Type B pancreatic cell (in vitro differentiated cells): ENCODE measurements at regions not wholly inside any gene's neighbourhood (a gene's known extent, or its start where the extent isn't known, plus 50 kb on each side); places are given as distances from the start of the nearest gene placed in this dataset.

ENCODE experiments used
- DNase-seq: peaks from one replicate; pipeline ENCODE4 v3.0.0; 2021; ENCODE audit warnings: mixed read lengths; ENCODE audit not compliant: unreplicated experiment; ENCODE audit errors: extremely low spot score
- H3K27ac Mint-ChIP-seq: 2 replicates; pipeline ENCODE4 v1.8.0; 2021; ENCODE audit warnings: mild to moderate bottlenecking, mixed read lengths
- H3K27me3 Mint-ChIP-seq: 2 replicates; pipeline ENCODE4 v1.8.0; 2021; ENCODE audit warnings: mixed read lengths
- H3K36me3 Mint-ChIP-seq: 2 replicates; pipeline ENCODE4 v1.8.0; 2021; ENCODE audit warnings: mixed read lengths
- H3K4me1 Mint-ChIP-seq: one replicate; pipeline ENCODE4 v1.8.0; 2021; ENCODE audit warnings: mixed read lengths; ENCODE audit not compliant: unreplicated experiment
- H3K4me3 Mint-ChIP-seq: 2 replicates; pipeline ENCODE4 v1.8.0; 2021; ENCODE audit warnings: mild to moderate bottlenecking, mixed read lengths
- H3K9me3 Mint-ChIP-seq: 2 replicates; pipeline ENCODE4 v1.8.0; 2021; ENCODE audit warnings: mixed read lengths
- CTCF ChIP-seq: fragments of 200-600 bp; sonication (generic); conservative IDR thresholded peaks from 2 replicates; pipeline ENCODE4 v1.5.0; 2021; ENCODE audit warnings: antibody characterized with exemption, mild to moderate bottlenecking

- no peaks in the 10 kb centered on the region for H3K4me1 Mint-ChIP-seq
- H3K4me3 Mint-ChIP-seq = no peak overlapping the region
- H3K27me3 Mint-ChIP-seq = no peaks in the 10 kb centered on the region
- TF ChIP-seq CTCF = no peak
- H3K36me3 Mint-ChIP-seq = no peaks in the 10 kb centered on the region
- H3K27ac Mint-ChIP-seq = no peak overlapping the region
- no peaks in the 10 kb centered on the region for H3K9me3 Mint-ChIP-seq
- no peak for DNase-seq
Observed at GRCh38 chr20:21982559-21982958, 277.1 kb downstream of the PAX1 start.

DNA sequence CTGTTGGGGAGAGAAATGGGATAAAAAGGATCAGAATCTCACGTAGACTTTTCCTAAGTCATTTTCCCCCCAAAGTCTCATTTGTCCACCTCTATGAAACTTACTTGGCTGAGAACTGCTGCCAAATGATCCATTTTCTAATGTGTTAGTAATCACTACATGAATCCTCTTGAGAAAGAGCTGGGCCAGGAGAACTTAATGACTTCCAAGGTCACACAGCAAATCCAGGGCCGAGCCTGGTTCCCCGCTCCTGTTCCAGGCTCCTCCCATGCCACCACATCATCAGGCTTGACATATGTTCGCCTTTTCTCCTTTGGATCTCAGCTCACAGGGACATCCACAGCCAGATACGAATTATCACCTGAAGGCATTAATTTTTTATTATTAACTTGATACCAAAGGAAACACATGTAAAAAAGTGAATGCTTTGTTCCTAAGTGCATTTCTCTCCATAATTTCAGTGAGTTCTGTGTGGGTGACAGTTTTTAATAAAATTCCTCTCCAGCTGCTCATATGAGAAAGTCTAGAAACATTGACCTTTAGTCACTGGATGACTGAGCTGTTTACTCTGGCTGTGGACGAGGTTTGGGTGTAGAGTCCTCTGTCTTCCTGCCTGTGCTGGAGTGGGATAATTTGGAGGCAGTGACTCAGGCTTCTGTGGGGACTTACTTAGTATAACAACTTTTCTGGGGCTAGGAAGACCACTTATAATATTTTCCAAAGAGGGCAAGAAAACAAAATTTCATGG, 276.3 kb downstream of the PAX1 start:
- Mint-ChIP-seq H3K4me1 (no peaks in the 10 kb centered on the region), H3K27me3 (no peaks in the 10 kb centered on the region), H3K27ac (no peak overlapping the region), H3K36me3 (no peaks in the 10 kb centered on the region), H3K4me3 (no peak overlapping the region), H3K9me3 (no peaks in the 10 kb centered on the region)
- no peak for DNase-seq
- TF ChIP-seq CTCF = no peak

GRCh38 chr20:21981179-21981578, 275.7 kb downstream of the PAX1 start:
- no peak for TF ChIP-seq CTCF
- Mint-ChIP-seq H3K36me3 (no peaks in the 10 kb centered on the region), H3K9me3 (peaks cover 2% of the 10 kb centered on the region), H3K27me3 (no peaks in the 10 kb centered on the region), H3K4me3 (no peak overlapping the region), H3K27ac (no peak overlapping the region), H3K4me1 (no peaks in the 10 kb centered on the region)
- no peak for DNase-seq

DNA sequence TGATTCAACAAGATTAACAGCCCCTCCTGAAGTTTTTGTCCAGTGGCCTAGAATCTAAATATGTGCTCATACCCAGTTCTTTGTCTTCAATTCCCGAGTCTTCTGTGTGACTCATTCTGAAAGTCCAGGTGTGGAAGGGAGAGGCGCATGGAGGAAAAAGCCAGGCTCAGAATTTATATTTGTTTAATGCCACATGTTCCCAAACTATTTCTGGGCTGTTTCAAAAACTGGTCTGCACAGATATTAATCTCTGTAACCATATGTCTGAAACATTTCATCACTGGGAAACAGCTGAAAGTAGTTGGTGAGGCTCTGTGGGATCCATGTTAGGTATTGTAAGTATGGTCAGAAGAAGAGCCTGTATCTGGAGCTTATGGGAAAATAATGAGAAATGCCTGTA, 266.0 kb downstream of the PAX1 start:
- DNase-seq = no peak
- Mint-ChIP-seq H3K4me1 (no peaks in the 10 kb centered on the region), H3K9me3 (peaks cover 7% of the 10 kb centered on the region), H3K27ac (no peak overlapping the region), H3K4me3 (no peak overlapping the region), H3K27me3 (peaks cover 3% of the 10 kb centered on the region), H3K36me3 (no peaks in the 10 kb centered on the region)
- no peak for TF ChIP-seq CTCF

DNA sequence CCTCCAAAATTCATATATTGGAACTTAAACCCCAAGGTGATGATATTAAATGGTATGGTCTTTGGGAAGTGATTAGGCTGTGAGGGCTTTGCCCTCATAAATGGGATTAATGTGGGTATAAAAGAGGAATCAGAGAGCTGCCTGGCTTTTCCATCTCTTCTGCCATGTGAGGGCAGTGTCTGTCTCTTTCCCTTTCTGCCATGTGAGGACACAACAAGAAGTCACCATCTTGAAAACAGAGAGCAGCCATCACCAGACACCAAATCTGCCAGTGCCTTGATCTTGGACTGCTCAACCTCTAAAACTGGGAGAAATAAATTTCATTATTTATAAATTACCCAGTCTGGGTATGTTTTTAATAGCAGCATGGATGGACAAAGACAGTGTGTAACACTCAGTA, 263.0 kb downstream of the PAX1 start:
- Mint-ChIP-seq H3K27ac (no peak overlapping the region), H3K27me3 (peaks cover 3% of the 10 kb centered on the region), H3K36me3 (no peaks in the 10 kb centered on the region), H3K4me1 (no peaks in the 10 kb centered on the region), H3K9me3 (no peaks in the 10 kb centered on the region), H3K4me3 (no peak overlapping the region)
- TF ChIP-seq CTCF = no peak
- no peak for DNase-seq
